SK-N-MC (cell line): ENCODE measurements at regions not wholly inside any gene's neighbourhood (a gene's known extent, or its start where the extent isn't known, plus 50 kb on each side); places are given as distances from the start of the nearest gene placed in this dataset.

Source experiments
- EZH2 ChIP-seq: fragments of 200-600 bp; sonication (generic); IDR thresholded peaks from one replicate; pipeline ENCODE4 v1.6.1; 2017; ENCODE audit warnings: antibody characterized with exemption
- POLR2AphosphoS5 ChIP-seq: IDR thresholded peaks from 2 replicates; pipeline ENCODE4 v1.6.1; 2012; ENCODE audit warnings: mild to moderate bottlenecking, low read depth, low read length, borderline replicate concordance

DNA sequence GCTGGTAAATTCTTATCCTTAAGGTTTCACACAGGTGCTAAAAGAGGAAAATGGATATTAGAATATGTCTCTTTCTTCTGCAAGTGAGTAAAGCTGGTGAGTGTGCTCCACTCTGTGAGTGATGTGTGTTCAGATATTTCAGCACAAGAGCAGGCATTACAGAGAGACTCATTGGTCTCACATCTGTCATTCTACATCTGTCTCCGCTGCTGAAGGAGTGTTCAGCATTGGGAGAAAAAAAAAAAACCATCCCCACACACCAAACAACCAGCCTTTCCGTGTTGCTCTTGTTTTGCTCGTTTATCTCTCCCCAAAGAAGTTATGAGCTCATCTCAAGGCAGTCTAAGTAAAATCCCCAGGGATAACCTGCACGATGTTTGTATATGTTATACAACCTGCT lies 283.9 kb upstream of the SPHKAP start:
- TF ChIP-seq POLR2AphosphoS5 (no peak), EZH2 (no peak)
